DMS 273 treated with DMSO at 0.1 percent for 48 hours (cell line): ENCODE measurements at regions not wholly inside any gene's neighbourhood (a gene's known extent, or its start where the extent isn't known, plus 50 kb on each side); places are given as distances from the start of the nearest gene placed in this dataset.
"Not testable (repeated sequence)": the region's sequence is repeated elsewhere in the genome, so short reads cannot be mapped to it uniquely, and the experiment has no call there.

Experiments used
- DNase-seq: peaks from one replicate; lab custom pipeline; 2025; lab: John Stamatoyannopoulos, UW

DNA sequence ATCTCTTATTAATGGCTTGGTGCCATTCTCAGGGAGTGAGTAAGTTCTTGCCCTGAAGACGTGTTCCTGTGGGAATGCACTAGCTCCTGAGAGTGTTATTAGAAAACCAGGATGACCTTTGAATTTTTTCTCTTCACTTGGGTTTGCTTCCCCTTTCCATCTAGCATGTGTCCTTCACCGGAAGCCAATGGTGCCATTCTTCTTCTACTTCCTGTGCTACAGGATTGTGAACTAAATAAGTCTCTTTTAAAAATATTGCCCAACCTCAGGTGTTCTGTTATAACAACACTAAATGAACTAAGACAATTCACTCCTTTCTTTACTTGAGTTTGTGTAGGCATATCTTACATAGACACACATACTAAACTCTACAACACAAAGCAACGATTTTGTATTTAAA, 447.0 kb downstream of the SOX11 start:
- DNase-seq = no peak

DNA sequence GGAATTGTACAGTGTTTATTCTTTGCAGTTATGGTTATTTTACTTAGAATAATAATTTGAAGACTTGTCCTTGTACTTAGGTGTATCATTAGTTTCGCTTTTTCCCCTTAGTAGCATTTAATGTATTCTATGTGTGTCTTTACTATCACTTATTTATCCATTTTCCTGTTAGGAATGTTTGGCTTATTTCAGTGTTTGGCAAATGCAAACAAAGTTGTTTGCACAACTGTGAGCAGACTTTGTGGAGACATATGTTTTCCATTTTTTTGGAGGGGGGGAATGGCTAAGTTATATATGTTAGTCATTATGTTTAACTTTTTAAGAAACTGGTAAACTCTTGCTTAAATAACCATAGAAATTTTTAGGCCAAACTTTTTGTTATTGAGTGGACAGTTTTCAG, 447.7 kb downstream of the SOX11 start:
- no peak for DNase-seq

DNA sequence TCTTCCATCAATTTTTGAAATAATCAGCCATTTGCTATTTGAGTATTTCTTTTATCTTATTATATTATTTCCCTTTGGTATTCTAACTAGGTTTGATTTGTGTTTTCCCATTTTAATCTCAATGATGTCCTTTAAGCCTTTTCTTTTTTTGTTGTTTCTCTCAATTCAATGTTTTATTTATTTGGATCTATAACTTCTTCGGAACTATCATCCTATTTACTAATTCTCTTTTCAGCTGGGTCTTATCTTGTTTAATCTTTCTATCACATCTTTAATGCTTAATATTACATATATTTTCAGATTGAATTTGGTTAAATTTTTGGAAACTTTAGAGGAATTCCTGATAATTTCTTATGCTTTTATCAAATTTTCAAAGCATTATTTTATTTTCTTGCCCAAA, 448.3 kb downstream of the SOX11 start:
- no peak for DNase-seq

DNA sequence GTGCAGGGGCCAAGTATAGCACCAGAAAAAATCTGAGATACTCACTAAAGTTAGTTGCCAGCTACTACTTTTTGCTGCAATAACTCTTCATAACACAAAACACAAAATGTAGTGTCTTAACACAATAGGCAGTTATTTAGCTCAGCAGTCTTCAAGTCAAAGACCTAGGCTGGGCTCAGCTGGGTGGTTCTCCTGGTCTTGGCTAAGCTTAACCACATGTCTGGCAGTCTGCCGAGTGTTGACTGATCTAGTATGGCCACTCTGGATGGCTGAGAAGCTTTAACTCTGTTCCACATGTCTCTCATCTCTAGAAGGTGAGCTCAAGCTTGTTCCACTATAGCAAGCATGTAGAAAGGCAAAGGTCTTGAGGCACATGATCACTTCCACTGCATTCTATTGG, 451.6 kb downstream of the SOX11 start:
- no peak for DNase-seq

DNA sequence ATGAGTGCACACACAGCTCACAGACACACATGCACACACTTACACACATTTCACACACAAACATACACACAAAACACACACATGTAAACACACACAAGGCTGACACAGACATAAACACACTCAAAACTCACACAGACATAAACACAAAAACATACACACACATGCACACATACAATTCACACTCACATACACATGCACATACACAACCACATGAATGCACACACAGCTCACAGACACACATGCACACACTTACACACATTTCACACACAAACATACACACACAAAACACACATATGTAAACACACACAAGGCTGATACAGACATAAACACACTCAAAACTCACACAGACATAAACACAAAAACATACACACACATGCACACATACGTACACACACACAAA, 455.0 kb downstream of the SOX11 start:
- not testable (repeated sequence) for DNase-seq

DNA sequence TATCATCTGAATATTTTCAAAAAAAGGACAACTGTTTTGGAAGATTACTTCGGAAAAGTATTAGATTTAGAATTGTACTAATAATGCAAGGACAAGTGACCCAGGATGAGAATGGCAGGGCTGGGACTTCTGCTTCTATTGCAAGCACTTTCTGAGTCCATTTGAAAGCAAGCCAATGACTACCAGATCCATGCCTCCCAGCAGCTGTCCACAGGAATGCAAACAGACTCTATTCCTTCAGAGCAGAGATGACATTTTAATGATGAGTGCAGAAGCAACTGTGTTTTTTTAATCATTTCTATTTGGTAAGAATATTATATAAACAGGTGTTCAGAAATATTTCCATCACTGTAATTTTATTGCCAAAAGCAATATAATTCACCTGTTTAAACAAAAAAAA, 456.7 kb downstream of the SOX11 start:
- no peak for DNase-seq

DNA sequence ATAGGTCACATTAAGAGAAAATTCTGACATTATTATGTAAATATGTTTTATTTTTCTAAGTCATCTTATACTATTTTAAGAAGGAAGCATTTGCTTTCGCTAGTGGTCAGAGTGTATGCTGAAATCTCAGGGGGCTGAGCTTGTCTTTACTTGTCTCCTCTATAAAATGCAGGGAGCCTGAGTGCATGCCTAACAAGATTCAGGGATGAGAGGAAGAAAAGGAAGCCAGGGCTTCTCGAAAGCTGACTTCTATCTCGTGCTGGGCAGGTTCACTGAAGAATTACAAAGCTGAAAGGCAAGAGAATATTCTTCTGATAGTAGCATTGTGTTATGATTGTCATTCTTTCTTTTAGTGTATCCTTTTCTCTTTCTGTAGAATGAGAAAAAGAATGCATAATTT, 467.4 kb downstream of the SOX11 start:
- DNase-seq = no peak

DNA sequence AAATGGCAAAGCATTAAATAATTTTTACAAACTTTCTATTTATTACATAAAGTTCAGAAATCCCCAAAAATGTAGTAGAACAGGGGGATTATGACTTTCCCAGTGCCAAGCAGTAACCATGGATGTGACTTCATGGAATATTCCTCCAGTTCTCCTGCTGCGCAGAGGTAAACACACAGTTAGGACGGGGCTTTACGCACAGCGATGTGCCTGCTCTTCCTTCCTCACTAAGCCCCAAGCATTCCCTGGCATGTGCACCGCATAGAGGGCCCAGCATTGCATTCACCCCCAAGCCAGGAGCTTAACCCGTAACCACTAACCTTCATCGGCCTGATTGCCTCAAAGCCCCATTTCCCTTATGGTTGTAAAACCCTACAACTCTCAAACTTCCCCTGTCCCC, 471.7 kb downstream of the SOX11 start:
- no peak for DNase-seq

DNA sequence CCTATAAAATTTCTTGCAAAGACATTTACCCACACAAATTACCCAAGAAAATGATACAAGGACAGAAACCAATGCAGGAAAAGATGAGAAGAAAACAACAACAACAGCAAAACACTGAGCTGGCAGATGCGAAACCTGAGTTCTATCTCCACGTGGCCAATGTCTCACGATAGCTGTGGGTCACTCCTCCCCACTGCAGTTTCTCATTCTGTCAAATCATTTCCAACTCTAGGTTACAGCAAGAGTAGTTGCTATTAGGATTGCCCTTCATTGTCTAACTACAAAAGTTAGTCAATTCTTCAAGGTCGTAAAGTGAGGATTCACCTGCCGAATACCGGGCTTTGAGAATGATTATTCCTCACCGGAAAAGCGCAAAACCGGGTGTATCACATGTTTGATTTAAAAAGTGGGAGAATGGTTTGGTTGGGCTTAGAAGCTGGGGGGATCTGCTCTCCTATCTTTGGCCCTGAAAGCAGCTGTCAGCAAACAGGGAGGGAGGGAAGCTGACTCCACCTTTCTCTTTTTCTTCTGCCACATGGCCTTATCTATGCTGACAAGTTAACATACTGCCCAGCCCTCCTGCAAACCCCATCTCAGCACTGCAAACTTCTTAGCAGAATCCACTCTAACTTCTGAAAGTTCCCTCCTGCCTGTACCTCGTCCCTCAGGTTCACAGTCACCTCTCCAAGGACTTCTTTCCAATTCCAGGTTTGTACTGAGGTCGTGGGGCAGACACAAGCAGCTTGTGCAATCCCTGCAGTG, 473.0 kb downstream of the SOX11 start:
- DNase-seq = no peak

DNA sequence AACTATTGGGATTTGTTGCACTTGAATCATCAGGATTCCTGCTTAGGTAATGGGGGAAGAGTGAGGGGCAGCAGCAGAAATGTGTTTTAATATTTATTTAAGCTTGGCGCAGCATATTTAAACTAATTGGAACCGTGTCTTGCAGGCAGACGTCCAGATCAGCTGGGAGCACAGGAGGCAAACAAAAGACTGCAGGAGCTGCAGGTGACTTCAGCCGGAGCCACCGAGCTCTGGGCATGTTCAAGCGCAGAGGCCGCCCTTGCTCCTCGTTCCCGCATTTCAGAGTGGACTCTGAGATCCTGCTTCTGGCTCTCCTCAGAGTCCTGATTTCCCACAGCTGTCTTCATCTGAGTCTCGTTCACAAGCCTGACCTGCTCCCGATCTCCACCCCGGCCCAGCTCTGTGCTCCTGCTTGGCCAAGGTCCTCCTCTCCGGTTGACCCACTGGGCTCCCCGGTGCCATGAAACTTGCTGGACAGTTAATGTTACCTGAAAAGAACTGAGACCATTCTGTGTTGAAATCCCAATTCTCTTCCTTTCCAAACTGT, 475.5 kb downstream of the SOX11 start:
- DNase-seq = no peak

DNA sequence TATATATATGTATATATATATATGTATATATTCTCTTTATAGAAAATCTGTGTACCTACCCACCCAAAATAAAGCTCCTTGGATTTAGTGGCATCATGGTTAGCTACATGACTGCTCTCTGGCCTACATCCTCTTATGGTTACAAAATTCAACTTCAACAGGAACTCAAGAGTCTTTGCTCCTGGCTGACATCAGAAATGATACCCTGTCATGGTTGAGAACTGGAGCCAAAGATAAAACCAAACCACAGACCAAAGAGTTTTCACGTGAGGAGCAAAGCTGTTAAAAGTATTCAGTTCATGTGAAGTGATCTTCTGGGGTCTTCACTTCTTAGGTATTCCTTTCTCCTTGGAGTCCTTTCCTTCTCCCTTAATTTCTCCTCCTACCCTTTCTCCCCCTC, 476.3 kb downstream of the SOX11 start:
- DNase-seq = no peak

DNA sequence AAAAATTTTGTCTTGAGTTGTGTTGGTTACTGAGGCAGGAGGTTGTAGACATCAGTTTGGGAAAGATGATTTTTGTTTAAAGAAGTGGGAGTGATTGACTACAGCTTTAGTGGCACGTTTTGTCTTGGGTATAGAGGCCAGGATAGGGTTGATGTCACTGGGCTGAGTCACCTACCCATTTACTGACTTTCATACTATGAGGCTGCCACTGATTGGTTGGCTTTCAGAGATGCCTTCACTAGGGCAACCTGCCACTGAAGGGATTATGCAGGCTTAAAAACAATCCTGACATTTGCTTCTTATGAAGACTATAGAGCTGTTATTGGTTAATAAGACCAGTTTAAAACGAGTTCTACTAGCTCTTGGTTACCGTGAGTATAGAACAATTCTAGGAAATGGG, 479.1 kb downstream of the SOX11 start:
- no peak for DNase-seq

DNA sequence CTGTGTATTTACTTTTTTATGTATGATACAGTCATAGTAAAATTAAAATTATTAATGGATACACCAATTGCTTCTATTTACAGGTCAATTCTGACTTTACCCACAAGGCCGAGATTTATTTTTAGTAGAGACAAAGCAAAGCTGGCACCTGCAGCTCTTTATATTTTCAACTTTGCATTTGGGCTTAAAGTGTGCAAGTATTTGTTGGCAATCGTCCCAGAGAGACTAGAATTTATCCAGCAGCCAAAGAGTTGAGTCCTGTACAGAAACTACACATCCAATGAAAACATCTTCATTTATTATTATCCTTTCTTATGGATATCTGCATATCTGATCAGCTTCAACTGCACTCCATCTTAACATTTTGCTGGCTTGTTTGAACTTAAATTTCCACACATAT, 485.6 kb downstream of the SOX11 start:
- no peak for DNase-seq

DNA sequence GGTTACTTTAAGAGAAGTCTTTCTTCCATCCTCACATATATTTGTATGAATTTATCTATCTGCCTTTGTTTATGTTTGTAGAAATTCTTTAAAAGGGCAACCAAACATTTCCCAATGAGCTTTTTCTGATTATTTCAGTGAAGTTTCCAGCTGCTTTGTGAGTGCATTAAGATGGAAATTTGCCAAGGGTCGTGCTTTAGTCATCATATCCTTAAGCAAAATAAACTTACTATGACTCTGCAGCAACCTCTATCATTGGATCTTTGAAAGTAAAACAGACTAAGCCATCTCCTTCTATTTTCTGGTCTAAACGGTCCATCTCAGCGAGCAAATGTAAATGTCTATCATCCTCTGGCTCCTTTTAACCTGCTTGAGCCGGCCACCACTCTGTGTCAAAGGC, 489.3 kb downstream of the SOX11 start:
- no peak for DNase-seq

DNA sequence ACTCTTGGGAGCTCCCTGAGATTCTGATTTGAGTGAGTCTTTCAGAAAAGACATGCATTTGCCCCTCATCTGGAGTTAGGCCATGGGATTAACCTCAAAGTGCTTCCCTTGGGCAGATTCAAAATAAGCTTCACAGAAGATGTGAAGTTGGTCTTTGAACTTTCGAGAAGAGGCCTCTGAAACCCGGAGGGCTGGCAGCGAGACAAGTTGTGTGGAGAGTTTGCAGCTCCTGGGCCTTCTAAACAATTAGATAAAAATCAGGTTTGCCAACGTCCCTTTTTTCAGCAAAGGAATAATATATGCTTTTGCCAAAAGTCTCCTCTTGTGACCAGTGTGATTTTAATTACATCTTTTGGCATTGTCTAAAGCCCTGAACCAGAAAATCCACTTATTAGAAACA, 489.7 kb downstream of the SOX11 start:
- DNase-seq = no peak

DNA sequence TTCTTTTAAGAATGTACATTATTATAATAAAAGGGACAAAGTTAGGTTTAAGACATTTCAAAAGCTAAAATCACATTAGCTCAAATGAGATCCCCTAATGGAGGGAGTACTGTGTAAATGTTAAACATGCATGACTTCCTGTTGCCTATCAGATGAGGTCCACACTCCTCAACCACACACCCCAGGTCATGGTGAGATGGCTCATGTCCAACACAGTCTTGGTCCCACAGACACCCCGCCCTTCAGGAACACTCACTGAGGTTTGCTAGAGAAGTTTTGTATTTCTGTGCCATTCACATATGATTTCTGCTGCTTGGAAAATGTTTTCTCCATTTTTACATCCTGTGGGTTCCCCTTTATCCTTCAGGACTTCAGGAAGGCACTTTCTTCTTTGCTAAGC, 491.0 kb downstream of the SOX11 start:
- no peak for DNase-seq

DNA sequence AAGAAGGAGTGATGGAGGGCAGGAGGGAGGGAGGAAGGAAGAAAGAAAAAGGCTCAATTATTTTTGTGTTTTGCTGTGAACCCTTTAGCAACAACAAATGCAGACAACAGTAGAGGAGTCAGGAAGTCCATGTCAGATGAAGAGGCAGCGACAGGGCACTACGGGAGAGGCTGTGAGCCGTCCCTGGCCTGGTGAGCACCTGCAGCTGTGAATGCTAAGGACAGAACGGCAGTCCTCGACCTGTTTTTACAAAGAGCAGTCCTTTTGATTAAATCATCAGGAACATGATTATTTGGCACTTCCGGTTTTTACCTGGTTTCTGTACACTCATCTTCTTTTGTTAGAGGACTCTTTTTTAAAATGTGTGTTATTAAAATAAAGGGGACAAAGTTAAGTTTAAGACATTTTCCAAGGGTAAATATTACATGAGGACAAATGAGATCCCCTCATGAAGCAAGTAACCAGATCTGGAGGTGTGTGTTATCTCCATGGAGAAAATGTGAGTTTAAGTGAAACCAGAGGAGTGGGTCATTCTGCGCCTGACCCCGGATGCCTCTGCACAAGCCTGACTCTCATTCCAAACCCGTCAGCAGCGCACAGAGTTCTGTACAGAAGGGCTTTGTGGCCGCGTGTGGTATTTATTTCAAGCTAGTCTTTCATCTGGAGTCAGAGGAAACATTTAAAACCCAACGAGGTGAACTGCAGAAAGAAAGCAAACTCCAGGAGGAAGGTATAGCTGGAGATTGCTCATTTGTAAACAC, 492.5 kb downstream of the SOX11 start:
- DNase-seq = no peak

DNA sequence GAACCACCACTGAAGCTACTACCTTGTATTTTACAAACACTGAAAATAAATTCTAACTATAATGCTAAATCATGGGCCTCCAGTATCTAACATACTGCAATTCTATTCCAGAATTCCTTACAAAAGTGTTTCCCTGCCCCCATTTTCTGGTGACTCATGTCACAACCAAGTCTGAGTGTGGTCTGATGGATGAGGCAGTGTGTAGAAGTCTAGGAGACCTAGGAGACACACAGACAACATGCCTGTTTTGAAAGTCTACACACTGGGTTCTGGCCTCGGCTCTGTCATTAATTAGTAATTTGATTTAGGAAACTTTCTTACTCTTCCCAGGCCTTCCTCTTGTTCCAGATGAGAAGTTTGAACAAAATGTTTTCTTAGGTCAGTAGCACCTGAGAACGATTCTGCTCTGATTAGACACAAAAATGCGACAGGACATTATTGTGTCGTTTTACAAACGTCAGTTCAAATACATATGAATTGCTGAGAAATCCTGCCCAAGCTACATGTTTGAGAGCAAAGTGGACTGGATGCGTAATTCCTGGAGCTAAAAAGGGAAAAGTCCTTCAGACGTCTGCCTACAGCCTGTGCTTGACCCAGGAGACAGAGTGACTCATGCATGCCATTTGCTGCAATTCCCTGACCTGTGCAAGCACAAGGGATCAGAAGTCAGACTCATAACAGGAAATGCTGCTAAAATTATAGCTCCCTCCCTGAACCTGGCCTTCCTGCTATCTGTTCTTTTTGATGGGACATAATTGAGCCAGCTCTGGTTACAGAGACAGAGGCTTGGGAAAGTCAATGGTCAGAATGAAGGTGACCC, 494.4 kb downstream of the SOX11 start:
- DNase-seq = no peak

DNA sequence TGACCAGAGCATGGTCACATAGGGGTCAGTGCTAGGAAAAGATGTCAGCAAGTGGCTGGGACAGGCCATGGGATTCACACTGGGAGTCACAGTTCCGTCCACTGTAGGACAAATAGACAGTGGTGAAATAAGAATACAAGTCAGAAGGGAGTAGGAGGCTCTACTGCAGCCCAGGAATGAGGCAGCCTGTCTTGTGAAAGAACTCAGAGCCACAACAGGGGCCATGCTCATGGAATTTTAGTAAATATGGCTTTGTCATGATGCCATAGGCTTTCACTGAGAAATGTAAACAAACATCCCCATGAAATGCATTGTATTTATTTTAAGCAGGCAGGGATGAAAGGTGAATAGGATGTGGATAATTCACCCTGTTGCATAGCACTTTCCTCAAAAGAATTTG, 504.3 kb downstream of the SOX11 start:
- no peak for DNase-seq

DNA sequence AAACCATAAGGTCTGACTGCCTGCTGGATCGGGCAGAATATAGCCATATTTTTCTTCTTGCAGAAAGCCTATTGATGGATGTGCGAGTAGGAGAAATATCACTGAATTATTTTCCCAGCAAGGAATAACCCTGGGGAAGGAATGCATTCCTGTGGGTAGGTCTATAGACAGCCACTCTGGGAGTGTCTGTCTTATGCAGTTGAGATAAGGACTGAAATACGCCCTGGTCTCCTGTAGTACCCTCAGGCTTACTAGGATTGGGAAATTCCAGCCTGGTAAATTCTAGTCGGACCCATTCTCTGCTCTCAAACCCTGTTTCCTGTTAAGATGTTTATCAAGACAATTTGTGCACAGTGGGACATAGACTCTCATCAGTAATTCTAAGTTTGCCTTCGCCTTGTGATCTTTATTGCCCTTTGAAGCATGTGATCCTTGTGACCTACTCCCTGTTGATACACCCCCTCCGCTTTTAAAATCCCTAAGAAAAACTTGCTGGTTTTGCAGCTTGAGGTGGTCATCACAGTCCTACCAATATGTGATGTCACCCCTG, 506.3 kb downstream of the SOX11 start:
- not testable (repeated sequence) for DNase-seq

DNA sequence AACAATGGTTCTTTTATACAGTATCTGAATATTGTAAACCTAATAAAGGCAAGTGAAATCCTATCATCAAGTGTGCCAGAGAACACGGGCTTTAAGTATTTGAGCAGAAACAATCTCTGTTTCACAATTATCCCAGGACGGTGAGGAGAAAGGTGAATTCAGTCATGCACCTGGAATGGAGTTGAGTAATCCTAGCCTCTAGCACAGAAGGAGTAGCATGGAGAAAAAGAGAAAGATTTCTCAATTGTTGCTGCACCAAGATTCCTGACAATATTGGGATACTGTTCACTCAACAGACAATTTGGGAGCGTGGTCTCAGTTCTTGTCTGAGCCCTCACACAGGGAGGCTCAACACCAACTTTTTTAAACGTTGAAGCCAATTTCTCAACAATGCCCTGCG, 510.6 kb downstream of the SOX11 start:
- no peak for DNase-seq

DNA sequence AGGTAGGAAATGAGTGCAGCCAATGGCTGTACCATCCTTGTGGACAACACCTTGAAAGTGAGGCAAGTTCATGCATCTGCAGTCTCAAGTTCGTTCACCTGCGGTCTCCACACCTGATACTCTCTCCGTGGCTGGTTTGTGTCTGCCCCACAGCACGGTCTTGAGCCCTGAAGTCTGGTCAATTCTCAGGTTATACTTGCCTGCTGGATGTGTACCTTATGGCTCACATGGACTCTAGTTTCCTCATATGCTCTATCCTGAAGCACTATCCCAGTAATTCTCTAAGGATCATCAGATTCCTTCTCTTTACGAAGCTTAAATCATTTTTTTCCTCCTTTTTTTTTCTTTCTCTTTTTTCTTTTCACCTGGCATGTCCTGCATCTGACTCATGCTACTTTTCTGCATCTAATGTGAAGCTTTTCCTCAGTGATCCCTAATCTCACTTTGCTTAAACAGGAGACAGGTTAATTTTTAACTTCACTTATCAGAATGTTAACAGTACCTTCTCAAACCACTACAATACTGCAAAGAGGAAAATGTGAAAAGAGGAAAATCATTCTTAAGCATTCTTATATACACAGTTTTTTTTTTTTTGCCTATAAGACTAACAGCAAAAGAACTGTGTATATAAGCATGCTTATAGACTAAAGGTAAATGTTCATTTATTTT, 511.2 kb downstream of the SOX11 start:
- no peak for DNase-seq
